Brain microvascular endothelial cell (primary cell): ENCODE measurements at regions not wholly inside any gene's neighbourhood (a gene's known extent, or its start where the extent isn't known, plus 50 kb on each side); places are given as distances from the start of the nearest gene placed in this dataset.

Experiments
- DNase-seq: peaks from one replicate; pipeline ENCODE4 v3.0.0-alpha.2; 2020
- H3K27ac ChIP-seq: fragments of 250-450 bp; sonication (Bioruptor Pico); 2 replicates; pipeline ENCODE4 v1.5.1; 2020; ENCODE audit warnings: mild to moderate bottlenecking, moderate library complexity
- H3K27me3 ChIP-seq: fragments of 250-450 bp; sonication (Bioruptor Pico); replicated peaks from 2 replicates; pipeline ENCODE4 v1.5.1; 2020; ENCODE audit warnings: mild to moderate bottlenecking
- H3K36me3 ChIP-seq: fragments of 250-450 bp; sonication (Bioruptor Pico); replicated peaks from 2 replicates; pipeline ENCODE4 v1.5.1; 2020; ENCODE audit warnings: mild to moderate bottlenecking
- H3K4me3 ChIP-seq: 2 replicates; pipeline ENCODE4 v1.5.1; 2011; ENCODE audit warnings: low read depth, mild to moderate bottlenecking, control low read depth, low read length, moderate library complexity
- in situ Hi-C: cut with HindIII; loops from 2 replicates; pipeline ENCODE4 v1.10.0; 2017; ENCODE audit warnings: low sequenced_read_pairs, low pct_ligation_motif_present
- TF ChIP-seq, protein P1 (sequence below): IDR thresholded peaks from 2 replicates; pipeline ENCODE4 v1.5.1; 2011; ENCODE audit warnings: low read depth, mild to moderate bottlenecking, moderate library complexity, low read length, control low read depth, inconsistent platforms; ENCODE audit errors: missing control alignments

GRCh38 chr6:170108456-170108855 lies 182.4 kb downstream of the DLL1 start:
- DNase-seq, result no peak
- TF ChIP-seq, protein P1, sequence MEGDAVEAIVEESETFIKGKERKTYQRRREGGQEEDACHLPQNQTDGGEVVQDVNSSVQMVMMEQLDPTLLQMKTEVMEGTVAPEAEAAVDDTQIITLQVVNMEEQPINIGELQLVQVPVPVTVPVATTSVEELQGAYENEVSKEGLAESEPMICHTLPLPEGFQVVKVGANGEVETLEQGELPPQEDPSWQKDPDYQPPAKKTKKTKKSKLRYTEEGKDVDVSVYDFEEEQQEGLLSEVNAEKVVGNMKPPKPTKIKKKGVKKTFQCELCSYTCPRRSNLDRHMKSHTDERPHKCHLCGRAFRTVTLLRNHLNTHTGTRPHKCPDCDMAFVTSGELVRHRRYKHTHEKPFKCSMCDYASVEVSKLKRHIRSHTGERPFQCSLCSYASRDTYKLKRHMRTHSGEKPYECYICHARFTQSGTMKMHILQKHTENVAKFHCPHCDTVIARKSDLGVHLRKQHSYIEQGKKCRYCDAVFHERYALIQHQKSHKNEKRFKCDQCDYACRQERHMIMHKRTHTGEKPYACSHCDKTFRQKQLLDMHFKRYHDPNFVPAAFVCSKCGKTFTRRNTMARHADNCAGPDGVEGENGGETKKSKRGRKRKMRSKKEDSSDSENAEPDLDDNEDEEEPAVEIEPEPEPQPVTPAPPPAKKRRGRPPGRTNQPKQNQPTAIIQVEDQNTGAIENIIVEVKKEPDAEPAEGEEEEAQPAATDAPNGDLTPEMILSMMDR, result no peak
- no peak overlapping the region for H3K4me3 ChIP-seq
- in situ Hi-C loops, result loop anchor here (25.0 kb wide), 1 partner anchor 154 kb away; no protein-coding TSS in a partner anchor
- H3K27me3 ChIP-seq, result no peaks in the 10 kb centered on the region
- H3K36me3 ChIP-seq, result no peaks in the 10 kb centered on the region
- no peak overlapping the region for H3K27ac ChIP-seq

DNA sequence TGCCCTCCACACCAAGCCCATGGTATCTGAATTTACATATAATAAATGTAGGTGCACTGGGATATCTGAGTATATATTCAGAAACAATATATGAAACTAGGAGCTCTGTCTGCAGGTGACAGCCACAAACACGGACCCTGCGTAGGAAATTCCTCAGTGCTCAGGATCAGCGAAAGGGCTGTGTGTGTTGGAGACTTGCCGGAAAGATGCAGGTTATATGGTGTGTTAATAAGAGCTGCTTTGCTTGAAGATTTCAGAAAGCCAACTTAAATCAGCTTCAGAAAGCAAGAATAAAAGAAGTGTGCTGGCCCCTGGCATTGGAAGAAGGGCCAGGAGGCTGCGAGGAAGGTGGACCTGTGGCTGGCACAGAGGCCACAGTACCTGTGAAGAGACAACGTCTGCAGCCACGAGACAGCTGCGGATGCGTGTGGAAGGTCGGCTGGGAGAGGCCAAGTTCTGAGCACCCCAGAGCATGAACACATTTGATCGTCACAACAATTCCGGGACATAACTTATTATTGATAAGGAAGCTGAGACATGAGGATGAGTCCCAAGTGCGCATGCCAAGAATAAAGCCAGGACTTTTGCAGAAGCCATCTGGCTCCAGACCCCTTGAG lies 183.2 kb downstream of the DLL1 start:
- H3K27ac ChIP-seq, result no peak overlapping the region
- no peak overlapping the region for H3K4me3 ChIP-seq
- TF ChIP-seq, protein P1, result no peak
- in situ Hi-C loops, result loop anchor here (25.0 kb wide), 1 partner anchor 155 kb away; no protein-coding TSS in a partner anchor
- DNase-seq, result no peak
- H3K27me3 ChIP-seq, result no peaks in the 10 kb centered on the region
- no peaks in the 10 kb centered on the region for H3K36me3 ChIP-seq

DNA sequence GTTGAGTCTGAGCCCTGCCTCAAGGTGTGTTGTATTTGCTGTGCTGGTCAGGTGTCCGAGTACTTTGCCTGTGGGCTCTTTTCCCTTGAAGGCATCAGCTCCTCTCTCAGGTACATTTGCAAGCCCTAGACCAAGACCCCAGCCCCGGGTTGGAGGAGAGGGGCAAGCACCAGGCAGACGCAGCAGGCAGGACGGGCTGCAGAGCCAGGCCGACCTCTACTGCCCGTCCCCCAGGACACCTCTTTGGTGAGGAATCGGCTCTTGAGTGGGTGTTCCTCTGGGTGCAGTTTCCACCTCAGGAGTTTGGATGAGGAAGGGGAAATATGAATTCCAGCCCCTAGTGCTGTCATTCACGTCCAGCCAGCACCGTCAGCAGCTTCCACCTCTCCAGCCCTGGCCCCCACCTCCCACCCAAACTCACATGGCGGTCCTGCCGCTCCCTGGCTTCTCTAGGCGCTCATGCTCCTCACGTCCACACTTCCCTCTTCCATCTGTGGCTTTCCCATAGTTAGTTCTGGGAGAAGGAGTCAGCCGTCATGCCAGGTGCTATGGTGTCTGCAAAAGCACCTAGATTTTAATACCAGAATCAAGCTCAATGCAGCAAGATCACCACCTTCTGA lies 183.9 kb downstream of the DLL1 start:
- H3K27me3 ChIP-seq, result no peaks in the 10 kb centered on the region
- no peak overlapping the region for H3K27ac ChIP-seq
- H3K36me3 ChIP-seq, result no peaks in the 10 kb centered on the region
- DNase-seq, result no peak
- TF ChIP-seq, protein P1, result no peak
- H3K4me3 ChIP-seq, result no peak overlapping the region
- in situ Hi-C loops, result loop anchor here (25.0 kb wide), 1 partner anchor 155 kb away; no protein-coding TSS in a partner anchor

DNA sequence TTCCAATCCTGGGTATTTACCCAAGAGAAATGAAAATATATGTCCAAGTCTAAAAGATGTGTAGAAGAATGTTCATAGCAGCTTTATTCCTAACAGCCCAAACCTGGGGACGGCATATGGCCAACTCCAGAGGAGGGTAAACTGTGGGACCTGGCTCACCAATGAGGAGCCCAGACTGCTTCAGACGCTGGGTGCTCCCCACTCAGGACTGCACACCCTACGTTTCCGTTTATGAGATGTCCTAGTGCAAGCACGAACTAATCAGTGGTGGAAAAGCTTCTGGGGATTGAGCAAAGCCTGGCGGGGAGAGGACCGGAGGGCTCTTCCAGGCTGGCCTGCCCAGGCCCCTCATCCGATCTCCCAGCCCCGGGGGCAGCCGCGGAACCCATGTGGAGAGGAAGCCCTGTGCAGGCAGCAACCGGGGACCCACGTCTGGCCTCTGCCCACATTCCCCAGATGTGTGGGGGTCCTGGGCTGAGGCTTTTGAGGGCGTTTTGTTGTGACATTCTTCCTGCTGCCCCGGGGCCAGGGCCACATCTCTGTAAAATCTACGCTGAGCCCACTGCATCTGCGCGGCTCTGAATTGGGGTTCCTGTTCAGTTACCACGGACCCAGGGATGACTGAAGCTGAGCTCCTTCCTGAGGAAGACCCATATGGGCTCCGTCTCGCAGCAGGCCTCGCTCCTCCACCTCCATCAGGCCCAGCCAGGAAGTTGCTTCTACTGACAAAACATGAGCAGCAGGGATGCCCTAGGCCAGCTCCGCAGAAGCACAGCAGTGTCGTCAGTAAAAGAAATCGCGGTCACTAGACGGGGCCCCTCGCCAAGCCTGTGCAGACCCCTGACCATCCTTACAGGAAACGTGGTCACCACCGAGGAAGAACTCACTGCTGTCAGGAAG lies 188.0 kb downstream of the DLL1 start:
- Histone ChIP-seq H3K27ac (no peak overlapping the region), H3K4me3 (no peak overlapping the region), H3K27me3 (no peaks in the 10 kb centered on the region), H3K36me3 (no peaks in the 10 kb centered on the region)
- no peak for DNase-seq
- in situ Hi-C loops, result loop anchor here (25.0 kb wide), 1 partner anchor 159 kb away; no protein-coding TSS in a partner anchor
- TF ChIP-seq, protein P1, result no peak

GRCh38 chr6:170102038-170102437 lies 188.8 kb downstream of the DLL1 start:
- DNase-seq, result no peak
- TF ChIP-seq, protein P1, result no peak
- in situ Hi-C loops, result loop anchor here (25.0 kb wide), 1 partner anchor 160 kb away; no protein-coding TSS in a partner anchor
- no peaks in the 10 kb centered on the region for H3K27me3 ChIP-seq
- no peak overlapping the region for H3K27ac ChIP-seq
- H3K36me3 ChIP-seq, result no peaks in the 10 kb centered on the region
- H3K4me3 ChIP-seq, result no peak overlapping the region
